Right cardiac atrium (tissue), 5 donors: ENCODE measurements at regions not wholly inside any gene's neighbourhood (a gene's known extent, or its start where the extent isn't known, plus 50 kb on each side); places are given as distances from the start of the nearest gene placed in this dataset.

ENCODE experiments used
- ATAC-seq, 2 donors: fragments of 200-7000 bp; cut with Tn5 transposase; one replicate each; pipeline versions ENCODE4 v1.8.0 to v1.9.1; 2020; ENCODE audit warnings: moderate library complexity in 2 of 2, mild to moderate bottlenecking in 1 of 2
- DNase-seq, 3 donors: peaks; one replicate each; pipeline ENCODE4 v3.0.0-alpha.2; 2020
- H3K27ac ChIP-seq: one replicate; pipeline ENCODE4 v1.5.1; 2013; ENCODE audit warnings: mild to moderate bottlenecking, low read length, control low read depth, moderate library complexity
- H3K27me3 ChIP-seq: one replicate; pipeline ENCODE4 v1.6.1; 2013; ENCODE audit not compliant: control insufficient read depth, insufficient read depth
- H3K4me1 ChIP-seq: one replicate; pipeline ENCODE4 v1.6.1; 2013; ENCODE audit warnings: low read length; ENCODE audit not compliant: control insufficient read depth, insufficient read depth
- H3K4me3 ChIP-seq: one replicate; pipeline ENCODE4 v1.5.1; 2013; ENCODE audit warnings: low read length, control low read depth
- H3K9me3 ChIP-seq: one replicate; pipeline ENCODE4 v1.6.1; 2013; ENCODE audit warnings: low read length; ENCODE audit not compliant: control insufficient read depth
- WGBS: extraction: QIAGEN DNeasy Blood & Tissue Kit; methylation state at CpG from one replicate; pipeline ENCODE4 v1.1.7; 2013; 5-methylcytosine and 5-hydroxymethylcytosine counted together
- intact Hi-C, 4 donors: fragments of 100-400 bp; cut with DNase I; formaldehyde crosslinking; loops; one replicate each; pipeline versions ENCODE4 v1.11.0 to v1.14.0; 2022 to 2023
- donor health status: healthy with polysubstance abuse.
- donor health status: DM: no; HTN: yes; CAD: no.
- donor health status: DM: no; HTN: no; CAD: no.
- donor health status: DM: no; HTN: yes; CAD: no; lungs with severe emphysema.
- donor health status: DM: yes; HTN: yes; CAD: no.

DNA sequence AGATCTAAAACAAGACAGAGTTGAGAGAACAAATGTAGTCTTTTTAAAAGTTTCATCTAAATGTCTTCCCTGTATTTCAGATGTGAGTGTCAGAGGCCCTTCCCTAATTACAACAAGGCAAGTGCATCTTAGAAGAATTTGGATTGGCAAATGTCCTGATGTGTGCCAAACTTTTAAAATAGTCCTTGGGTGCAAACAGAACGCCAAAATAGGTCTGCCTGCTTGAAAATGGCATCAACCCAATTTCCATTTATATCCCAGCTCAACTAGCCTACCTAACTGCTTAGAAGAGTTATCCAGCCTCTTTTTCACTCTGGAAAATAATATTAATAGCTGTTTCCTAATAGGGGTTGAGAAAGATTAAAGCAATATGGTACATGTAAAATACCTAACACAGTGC is 311.8 kb upstream of the ARRDC4 start:
- DNase-seq, result no peak
- Histone ChIP-seq H3K27me3 (no peaks in the 10 kb centered on the region), H3K9me3 (no peaks in the 10 kb centered on the region), H3K4me1 (no peaks in the 10 kb centered on the region), H3K27ac (no peak overlapping the region), H3K4me3 (no peak overlapping the region)
- WGBS, result 45% methylated on average over 1 of the region's 1 CpG
- ATAC-seq, result no peak
- intact Hi-C loops, result no loop called here

DNA sequence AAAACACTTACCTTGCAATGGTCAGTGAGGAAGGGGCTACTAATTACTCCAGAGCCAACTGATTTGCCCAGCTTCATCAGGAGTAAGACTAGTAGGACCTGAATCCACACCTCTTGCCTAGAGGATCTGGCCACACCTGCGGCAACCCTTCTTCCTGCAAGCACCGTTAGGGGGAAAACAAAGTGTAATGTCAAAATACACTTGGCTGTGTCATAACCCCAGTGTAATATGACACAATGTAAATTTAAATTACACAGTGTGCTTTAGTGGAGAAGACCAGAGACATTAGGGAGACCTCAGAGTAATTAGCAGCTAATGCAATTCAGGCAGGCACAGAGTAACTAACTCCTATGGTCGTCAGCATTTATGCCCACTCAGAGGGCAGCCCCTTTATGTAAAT is 308.5 kb upstream of the ARRDC4 start:
- Histone ChIP-seq H3K4me3 (no peak overlapping the region), H3K27ac (no peak overlapping the region), H3K27me3 (no peaks in the 10 kb centered on the region), H3K9me3 (no peaks in the 10 kb centered on the region), H3K4me1 (no peaks in the 10 kb centered on the region)
- intact Hi-C loops, result no loop called here
- ATAC-seq (no peak), DNase-seq (no peak)
- 55% methylated on average over 3 of the region's 3 CpGs for WGBS

DNA sequence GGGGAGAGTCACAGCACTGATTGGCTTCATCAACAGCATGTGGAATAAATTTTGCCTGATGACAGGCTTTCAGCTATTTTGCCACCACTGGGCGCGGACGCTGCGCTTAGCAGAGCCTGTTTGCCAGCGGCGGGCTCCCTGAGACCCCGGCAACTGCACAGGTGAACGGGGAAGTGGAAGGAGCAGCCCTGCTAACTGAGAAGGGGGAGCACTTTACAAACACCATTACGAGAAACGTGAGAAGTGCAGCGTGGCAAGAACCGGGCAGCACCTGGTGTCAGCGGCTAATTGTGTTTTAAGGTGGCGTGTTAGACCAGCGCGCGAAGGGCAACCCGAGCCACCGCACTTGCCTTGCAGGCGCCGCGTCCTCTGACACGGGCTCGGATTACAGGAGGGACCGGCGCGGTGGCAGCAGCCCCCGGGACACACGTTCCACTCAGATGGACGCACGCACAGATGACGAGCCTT is 307.8 kb upstream of the ARRDC4 start:
- Histone ChIP-seq H3K4me3 (peak overlapping the region; percentile 21), H3K27ac (no peak overlapping the region), H3K4me1 (no peaks in the 10 kb centered on the region), H3K9me3 (no peaks in the 10 kb centered on the region), H3K27me3 (no peaks in the 10 kb centered on the region)
- 3% methylated on average over 32 of the region's 32 CpGs for WGBS
- DNase-seq (peak; percentile 12 to 49 (median 45)), ATAC-seq (peak; percentile 51 to 64)
- intact Hi-C loops, result no loop called here

DNA sequence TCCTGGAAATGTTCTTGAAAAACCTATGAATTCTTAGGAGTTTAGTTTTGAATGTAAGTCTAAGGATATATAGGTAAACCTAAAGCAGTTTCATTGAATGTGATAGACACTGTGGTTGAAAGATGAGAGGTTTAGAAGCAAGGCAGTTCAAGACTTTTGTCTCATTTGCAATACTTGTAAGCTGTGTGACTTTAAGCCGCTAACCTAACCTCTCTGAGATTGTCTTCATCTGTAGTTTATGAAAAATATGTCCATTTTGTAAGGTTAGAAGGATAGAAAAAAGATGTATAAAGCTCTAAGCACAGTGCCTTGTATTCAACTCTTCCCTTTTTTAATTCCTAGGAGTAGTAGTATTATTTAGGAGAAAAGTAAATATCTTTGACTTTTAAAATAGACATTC is 306.6 kb upstream of the ARRDC4 start:
- Histone ChIP-seq H3K4me3 (no peak overlapping the region), H3K27ac (no peak overlapping the region), H3K4me1 (no peaks in the 10 kb centered on the region), H3K27me3 (no peaks in the 10 kb centered on the region), H3K9me3 (no peaks in the 10 kb centered on the region)
- DNase-seq, result no peak
- intact Hi-C loops, result no loop called here
- 99% methylated on average over 1 of the region's 1 CpG for WGBS
- ATAC-seq, result no peak

DNA sequence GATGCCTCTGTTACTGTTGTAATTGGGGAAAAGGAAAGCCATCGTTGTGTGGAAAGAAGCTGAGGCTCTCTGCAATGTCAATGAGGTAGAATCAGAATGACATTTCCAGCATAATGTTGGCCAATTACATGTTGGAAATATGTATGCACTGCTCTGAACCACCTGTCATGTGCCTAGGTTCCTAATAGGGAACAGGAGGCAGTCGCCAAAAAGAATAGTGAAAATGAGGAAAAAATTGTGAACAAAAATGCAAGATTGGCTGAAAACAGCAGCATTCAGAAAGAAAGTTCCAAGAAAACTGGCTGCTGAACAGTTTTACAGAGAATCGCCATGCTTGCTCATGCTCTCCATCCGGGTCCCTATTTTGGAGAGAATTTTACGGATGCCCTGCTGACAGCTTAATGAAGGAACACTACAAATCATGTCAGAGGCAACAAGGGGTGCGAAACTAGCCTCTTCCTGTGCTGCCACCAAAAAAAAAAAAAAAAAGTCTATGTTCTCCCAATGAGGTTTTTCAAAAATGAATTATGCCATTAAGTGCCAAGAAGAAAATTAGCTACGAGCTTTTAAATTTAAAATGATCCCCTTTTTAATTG is 305.9 kb upstream of the ARRDC4 start:
- Histone ChIP-seq H3K4me3 (no peak overlapping the region), H3K9me3 (no peaks in the 10 kb centered on the region), H3K27ac (no peak overlapping the region), H3K27me3 (no peaks in the 10 kb centered on the region), H3K4me1 (no peaks in the 10 kb centered on the region)
- intact Hi-C loops, result no loop called here
- 29% methylated on average over 7 of the region's 7 CpGs for WGBS
- DNase-seq (no peak), ATAC-seq (no peak)

DNA sequence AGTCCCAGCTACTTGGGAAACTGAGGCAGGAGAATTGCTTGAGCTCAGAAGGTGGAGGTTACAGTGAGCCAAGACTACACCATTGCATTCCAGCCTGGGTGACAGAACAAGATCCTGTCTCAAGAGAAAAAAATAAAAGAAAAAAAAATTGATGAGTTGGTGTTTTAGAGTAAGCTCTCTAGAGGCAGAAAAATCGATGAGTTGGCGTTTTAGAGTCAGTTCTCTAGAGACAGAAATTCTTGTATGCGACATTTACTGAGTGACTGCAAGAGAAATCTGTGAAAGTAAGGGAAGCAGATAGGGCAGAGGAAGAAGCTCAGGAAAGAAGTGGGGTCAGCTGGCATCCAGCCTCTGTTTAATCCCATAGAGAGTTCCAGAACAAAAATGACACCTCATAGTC is 298.7 kb upstream of the ARRDC4 start:
- Histone ChIP-seq H3K27ac (no peak overlapping the region), H3K27me3 (no peaks in the 10 kb centered on the region), H3K4me3 (no peak overlapping the region), H3K4me1 (no peaks in the 10 kb centered on the region), H3K9me3 (peaks cover 2% of the 10 kb centered on the region)
- intact Hi-C loops, result no loop called here
- 73% methylated on average over 3 of the region's 3 CpGs for WGBS
- DNase-seq (no peak), ATAC-seq (no peak)

DNA sequence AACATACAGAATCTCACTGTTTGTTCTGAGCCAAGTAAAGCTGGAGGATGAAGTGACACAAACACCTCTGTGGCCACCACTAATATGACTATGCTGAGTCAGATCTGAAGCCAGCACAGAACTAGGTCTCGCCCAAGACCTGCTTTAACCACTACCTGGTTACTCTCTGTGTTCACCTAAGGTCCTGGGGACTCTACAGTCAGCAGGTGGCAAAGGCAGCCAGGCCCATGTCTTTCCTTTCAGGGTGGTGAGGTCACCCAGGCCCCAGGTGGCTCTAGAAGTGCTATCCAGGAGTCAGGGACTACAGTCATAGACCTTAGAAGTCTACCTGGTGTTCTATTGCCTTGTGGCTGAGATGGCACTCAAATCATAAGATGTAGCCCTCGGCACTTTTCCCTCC is 287.9 kb upstream of the ARRDC4 start:
- intact Hi-C loops, result no loop called here
- WGBS, result 90% methylated on average over 2 of the region's 2 CpGs

DNA sequence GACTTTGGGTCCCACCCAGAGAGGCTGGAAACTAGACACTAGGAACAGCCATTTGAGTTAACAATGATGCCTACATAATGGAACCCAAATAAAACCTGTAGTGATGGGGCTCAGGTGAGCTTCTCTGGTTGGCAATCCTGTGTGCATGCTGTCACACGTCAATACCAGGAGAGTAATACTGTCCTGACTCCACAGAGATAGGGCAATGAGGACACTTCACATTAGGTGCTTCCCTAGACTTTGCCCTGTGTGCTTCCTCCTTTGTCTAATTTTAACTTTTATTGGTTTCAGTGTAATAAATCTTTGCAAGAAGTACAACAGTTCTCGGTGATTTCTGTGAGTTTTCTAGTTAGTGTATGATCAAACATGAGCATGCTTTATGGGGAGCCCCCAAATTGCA is 281.8 kb upstream of the ARRDC4 start:
- Histone ChIP-seq H3K27ac (no peak overlapping the region), H3K4me1 (no peaks in the 10 kb centered on the region), H3K27me3 (no peaks in the 10 kb centered on the region), H3K4me3 (no peak overlapping the region), H3K9me3 (no peaks in the 10 kb centered on the region)
- WGBS, result 70% methylated on average over 2 of the region's 2 CpGs
- DNase-seq (no peak), ATAC-seq (no peak)
- intact Hi-C loops, result no loop called here

More for the DNA sequence above, 287.9 kb upstream of the ARRDC4 start:
- H3K27ac ChIP-seq, result no peak overlapping the region
- ATAC-seq (no peak), DNase-seq (no peak)
- no peaks in the 10 kb centered on the region for H3K9me3 ChIP-seq
- no peaks in the 10 kb centered on the region for H3K27me3 ChIP-seq
- H3K4me3 ChIP-seq, result no peak overlapping the region
- H3K4me1 ChIP-seq, result no peaks in the 10 kb centered on the region

DNA sequence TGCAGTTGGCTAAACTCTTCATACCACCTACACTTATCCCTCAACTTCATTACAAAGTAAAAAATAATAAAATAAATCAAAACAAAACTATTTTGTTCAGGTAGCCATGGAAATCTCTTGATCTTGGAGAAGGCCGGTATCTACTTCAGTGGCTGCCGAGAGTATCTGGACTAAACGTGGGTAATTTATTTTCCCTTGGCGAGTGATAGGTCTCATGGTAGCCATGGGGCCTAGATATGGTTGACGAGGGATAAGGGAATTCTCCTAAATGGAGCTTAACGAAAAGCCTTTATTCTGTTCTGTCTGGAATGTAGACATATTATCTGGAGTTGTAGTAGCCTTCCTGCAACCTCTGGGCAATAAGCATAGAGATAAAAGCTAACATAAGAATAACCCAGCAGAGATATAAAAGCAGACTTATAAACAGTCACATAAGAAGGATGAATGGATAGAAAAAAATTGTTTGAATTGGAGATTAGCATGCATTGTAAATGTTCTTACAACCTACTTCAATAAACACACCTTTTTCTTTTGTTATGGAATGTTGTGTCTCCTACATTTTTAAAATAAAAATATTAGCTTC is 281.3 kb upstream of the ARRDC4 start:
- DNase-seq (no peak), ATAC-seq (no peak)
- Histone ChIP-seq H3K27me3 (no peaks in the 10 kb centered on the region), H3K9me3 (no peaks in the 10 kb centered on the region), H3K27ac (no peak overlapping the region), H3K4me3 (no peak overlapping the region), H3K4me1 (no peaks in the 10 kb centered on the region)
- intact Hi-C loops, result no loop called here
- WGBS, result 55% methylated on average over 6 of the region's 6 CpGs

DNA sequence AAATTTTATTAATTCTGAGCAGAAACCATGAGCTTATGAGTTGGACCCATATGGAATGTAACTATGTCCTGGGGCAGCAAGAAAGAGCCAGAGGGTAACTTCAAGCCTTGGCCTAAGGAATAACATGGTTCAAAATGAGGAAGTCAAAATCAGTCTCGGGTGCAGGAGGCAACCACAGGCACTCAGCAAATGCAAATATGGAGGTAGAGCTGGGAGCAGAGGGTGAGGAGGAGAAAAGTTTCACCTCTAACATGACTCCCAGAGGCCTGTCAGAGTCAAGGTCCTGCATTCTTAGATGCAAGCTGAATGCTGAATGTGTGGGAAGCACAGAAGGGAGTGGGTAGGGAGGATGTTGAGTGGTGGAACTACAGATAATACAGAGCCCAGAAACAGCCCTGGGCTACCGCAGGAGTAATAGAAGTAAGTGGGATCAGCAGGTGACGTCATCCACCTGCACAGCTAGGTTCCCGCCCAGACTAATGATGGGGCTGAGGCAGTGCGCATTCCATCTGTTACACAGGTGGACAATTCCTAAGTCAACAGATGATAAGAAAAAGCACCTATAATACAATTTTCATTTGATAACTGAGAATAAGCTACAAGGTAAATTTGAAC is 279.8 kb upstream of the ARRDC4 start:
- no peak for DNase-seq
- 68% methylated on average over 5 of the region's 5 CpGs for WGBS
- intact Hi-C loops, result no loop called here
- Histone ChIP-seq H3K9me3 (no peaks in the 10 kb centered on the region), H3K4me1 (no peaks in the 10 kb centered on the region), H3K27me3 (no peaks in the 10 kb centered on the region), H3K27ac (no peak overlapping the region), H3K4me3 (no peak overlapping the region)
- no peak for ATAC-seq

DNA sequence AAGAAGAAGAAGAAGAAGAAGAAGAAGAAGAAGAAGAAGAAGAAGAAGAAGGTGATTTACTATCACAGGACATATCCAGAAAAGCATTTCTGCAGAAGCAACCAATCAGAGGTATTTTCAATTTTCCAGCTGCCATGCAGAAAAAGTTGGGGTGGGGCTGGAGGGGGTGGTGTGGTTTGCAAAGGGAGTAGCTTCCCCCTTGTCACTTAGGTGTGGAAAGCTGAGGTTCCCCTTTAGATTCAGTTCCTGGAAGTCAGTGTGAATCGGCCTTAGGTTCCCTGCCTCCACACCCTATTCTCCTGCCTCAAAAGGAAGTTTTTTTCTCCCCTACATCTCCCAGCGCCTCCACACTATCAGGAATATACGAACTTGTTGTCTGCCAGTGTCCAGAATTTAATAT is 276.7 kb upstream of the ARRDC4 start:
- WGBS, result 57% methylated on average over 3 of the region's 3 CpGs
- no peaks in the 10 kb centered on the region for H3K4me1 ChIP-seq
- H3K27me3 ChIP-seq, result no peaks in the 10 kb centered on the region
- H3K4me3 ChIP-seq, result no peak overlapping the region
- ATAC-seq (no peak), DNase-seq (no peak)
- no peak overlapping the region for H3K27ac ChIP-seq
- intact Hi-C loops, result no loop called here
- H3K9me3 ChIP-seq, result no peaks in the 10 kb centered on the region
